HEK293 (cell line): ENCODE measurements at regions not wholly inside any gene's neighbourhood (a gene's known extent, or its start where the extent isn't known, plus 50 kb on each side); places are given as distances from the start of the nearest gene placed in this dataset.

ENCODE experiments used
- CTCF ChIP-seq: fragments of 450-650 bp; formaldehyde crosslinking; IDR thresholded peaks from 2 replicates; pipeline ENCODE4 v1.5.1; 2016; ENCODE audit warnings: missing biosample characterization, missing genetic modification characterization
- ZBTB26 ChIP-seq: fragments of 450-650 bp; formaldehyde crosslinking; optimal IDR thresholded peaks from 2 replicates; pipeline ENCODE3; 2016; ENCODE audit warnings: missing biosample characterization, mild to moderate bottlenecking, missing genetic modification characterization
- ZNF112 ChIP-seq: fragments of 450-650 bp; formaldehyde crosslinking; IDR thresholded peaks from 2 replicates; pipeline ENCODE4 v1.5.0; 2017; ENCODE audit warnings: missing biosample characterization, missing genetic modification characterization
- ZNF175 ChIP-seq: fragments of 450-650 bp; formaldehyde crosslinking; IDR thresholded peaks from 2 replicates; pipeline ENCODE4 v1.5.1; 2016; ENCODE audit warnings: missing biosample characterization, missing genetic modification characterization
- ZNF398 ChIP-seq: fragments of 450-650 bp; formaldehyde crosslinking; IDR thresholded peaks from 2 replicates; pipeline ENCODE4 v1.5.1; 2017; ENCODE audit warnings: missing biosample characterization, missing genetic modification characterization

DNA sequence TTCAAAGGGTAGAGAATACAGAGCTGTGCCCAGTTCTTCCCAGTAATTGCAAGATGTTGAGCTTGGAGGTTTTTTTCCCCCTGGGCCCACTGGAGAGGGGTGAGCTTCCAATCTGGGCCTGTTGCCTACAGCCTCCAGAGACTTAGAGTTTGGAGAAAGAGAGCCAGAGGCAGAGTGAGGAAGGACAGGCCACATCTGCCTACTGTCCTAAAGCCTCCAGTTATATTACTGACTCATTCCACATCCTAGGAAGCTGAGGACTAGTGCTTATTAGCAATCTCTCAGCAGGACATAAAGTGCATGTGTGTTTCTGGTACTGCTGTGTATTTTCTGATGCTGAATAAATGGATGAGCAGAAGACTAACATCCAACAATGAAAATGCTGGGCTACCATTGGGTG is 181.0 kb upstream of the MAMLD1 start:
- TF ChIP-seq ZNF175 (tag by site-specific recombination) (no peak), ZNF112 (no peak), ZNF398 (no peak), CTCF (tag by site-specific recombination) (no peak), ZBTB26 (tag by site-specific recombination) (no peak)
